GM13976 (cell line): ENCODE measurements at regions not wholly inside any gene's neighbourhood (a gene's known extent, or its start where the extent isn't known, plus 50 kb on each side); places are given as distances from the start of the nearest gene placed in this dataset.
"Not testable (repeated sequence)": the region's sequence is repeated elsewhere in the genome, so short reads cannot be mapped to it uniquely, and the experiment has no call there.

Source experiments
- DNase-seq: peaks from one replicate; pipeline ENCODE4 v3.0.0; 2012; ENCODE audit warnings: low spot score
- in situ Hi-C: fragments of 300-500 bp; cut with MboI; formaldehyde crosslinking; loops from one replicate; pipeline ENCODE4 v1.12.0; 2022; ENCODE audit warnings: low sequenced_read_pairs, mixed read lengths, inconsistent platforms; ENCODE audit not compliant: unreplicated experiment
- TF ChIP-seq, protein P1 (sequence below): IDR thresholded peaks from 2 replicates; pipeline ENCODE4 v1.5.1; 2012; ENCODE audit warnings: borderline replicate concordance, mild to moderate bottlenecking; ENCODE audit not compliant: insufficient read depth; ENCODE audit errors: extremely low read depth, missing control alignments, control extremely low read depth

GRCh38 chr4:34323549-34324320, 1920.6 kb downstream of the ARAP2 start:
- in situ Hi-C loops: no loop called here
- TF ChIP-seq, protein P1, sequence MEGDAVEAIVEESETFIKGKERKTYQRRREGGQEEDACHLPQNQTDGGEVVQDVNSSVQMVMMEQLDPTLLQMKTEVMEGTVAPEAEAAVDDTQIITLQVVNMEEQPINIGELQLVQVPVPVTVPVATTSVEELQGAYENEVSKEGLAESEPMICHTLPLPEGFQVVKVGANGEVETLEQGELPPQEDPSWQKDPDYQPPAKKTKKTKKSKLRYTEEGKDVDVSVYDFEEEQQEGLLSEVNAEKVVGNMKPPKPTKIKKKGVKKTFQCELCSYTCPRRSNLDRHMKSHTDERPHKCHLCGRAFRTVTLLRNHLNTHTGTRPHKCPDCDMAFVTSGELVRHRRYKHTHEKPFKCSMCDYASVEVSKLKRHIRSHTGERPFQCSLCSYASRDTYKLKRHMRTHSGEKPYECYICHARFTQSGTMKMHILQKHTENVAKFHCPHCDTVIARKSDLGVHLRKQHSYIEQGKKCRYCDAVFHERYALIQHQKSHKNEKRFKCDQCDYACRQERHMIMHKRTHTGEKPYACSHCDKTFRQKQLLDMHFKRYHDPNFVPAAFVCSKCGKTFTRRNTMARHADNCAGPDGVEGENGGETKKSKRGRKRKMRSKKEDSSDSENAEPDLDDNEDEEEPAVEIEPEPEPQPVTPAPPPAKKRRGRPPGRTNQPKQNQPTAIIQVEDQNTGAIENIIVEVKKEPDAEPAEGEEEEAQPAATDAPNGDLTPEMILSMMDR: no peak
- DNase-seq: no peak

GRCh38 chr4:34328939-34329338, 1915.4 kb downstream of the ARAP2 start:
- TF ChIP-seq, protein P1: no peak
- no peak for DNase-seq
- in situ Hi-C loops: no loop called here

DNA sequence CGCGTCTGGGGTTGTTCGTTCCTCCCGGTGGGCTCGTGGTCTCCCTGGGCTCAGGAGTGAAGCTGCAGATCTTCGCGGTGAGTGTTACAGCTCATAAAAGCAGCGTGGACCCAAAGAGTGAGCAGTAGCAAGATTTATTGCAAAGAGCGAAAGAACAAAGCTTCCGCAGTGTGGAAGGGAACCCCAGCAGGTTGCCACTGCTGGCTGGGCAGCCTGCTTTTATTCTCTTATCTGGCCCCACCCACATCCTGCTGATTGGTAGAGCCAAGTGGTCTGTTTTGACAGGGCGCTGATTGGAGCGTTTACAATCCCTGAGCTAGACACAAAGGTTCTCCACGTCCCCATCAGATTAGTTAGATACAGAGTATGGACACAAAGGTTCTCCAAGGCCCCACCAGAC, 1909.2 kb downstream of the ARAP2 start:
- DNase-seq, in situ Hi-C loops: not testable (repeated sequence)

DNA sequence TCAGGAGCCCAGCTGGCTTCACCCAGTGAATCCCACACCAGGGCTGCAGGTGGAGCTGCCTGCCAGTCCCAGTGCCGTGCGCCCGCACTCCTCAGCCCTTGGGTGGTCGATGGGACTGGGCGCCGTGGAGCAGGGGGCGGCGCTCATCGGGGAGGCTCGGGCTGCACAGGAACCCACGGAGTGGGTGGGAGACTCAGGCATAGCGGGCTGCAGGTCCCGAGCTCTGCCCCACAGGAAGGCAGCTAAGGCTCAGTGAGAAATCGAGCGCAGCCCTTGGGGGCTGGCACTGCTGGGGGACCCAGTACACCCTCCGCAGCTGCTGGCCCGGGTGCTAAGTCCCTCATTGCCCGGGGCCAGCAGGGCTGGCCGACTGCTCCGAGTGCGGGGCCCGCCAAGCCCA, 1908.8 kb downstream of the ARAP2 start:
- in situ Hi-C loops, DNase-seq: not testable (repeated sequence)

DNA sequence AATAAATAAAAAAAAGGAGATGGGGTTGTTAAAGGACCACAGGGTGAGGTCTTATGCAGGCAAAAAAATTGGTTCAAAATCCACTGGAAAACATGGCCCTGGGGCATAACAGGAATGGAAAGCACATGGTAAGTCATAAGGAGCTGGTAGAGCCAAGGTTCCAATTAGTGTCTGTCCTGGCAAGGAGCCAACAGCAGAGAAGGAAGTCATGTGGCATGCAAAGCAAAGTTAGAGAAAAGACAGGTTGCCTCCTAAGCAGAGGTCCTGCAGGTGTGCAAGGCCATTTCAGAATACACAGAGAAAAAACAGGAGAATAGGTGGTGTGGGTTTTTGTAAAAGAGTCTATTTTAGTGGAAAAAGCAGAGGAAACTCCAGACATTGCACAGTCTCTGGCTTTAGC, 1881.7 kb downstream of the ARAP2 start:
- no peak for DNase-seq
- TF ChIP-seq, protein P1: no peak
- in situ Hi-C loops: no loop called here

DNA sequence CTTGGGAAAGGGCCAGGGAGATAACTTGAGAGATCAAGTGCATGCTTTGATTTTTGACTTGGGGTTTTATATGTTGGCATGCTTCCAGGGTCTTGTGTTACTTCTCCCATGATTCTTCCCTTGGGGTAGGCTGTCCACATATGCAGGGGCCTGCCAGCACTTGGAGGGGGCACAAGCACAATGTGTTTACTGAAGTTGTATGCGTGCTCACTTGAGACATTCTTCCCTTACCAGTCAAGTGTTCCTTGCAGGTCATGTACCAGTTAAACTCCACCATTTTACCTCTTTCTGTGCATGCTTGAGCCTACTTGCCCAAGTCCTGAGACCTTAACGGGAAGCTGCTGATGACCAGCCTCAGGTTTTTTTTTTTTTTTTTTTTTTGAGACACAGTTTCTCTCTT, 1880.5 kb downstream of the ARAP2 start:
- DNase-seq: no peak
- TF ChIP-seq, protein P1: no peak
- in situ Hi-C loops: no loop called here

- TF ChIP-seq, protein P1: no peak
- in situ Hi-C loops: no loop called here
- DNase-seq: no peak
These were observed 1878.4 kb downstream of the ARAP2 start for GRCh38 chr4:34365946-34366345.

DNA sequence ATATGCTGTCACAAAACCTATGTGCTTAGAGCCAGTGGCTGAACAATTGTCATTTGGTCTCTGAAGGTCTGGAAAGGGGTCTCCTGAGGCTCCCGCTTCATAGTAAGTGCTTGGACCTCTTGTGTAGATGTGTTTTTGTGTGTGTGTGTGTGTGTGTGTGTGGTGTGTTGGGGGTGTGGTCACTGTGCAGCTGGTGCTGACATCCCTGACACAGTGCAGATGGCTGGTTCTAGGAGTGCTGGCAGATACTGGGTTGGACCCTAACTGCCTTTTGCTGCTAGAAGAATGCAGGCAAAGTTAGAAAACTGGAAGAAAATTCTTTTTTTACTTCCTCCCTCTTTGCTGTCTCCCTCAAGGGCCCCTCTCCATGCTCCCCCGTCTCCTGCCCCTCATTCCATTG, 1872.6 kb downstream of the ARAP2 start:
- TF ChIP-seq, protein P1: no peak
- no peak for DNase-seq
- in situ Hi-C loops: no loop called here
